ENCODE measurements at regions not wholly inside any gene's neighbourhood (a gene's known extent, or its start where the extent isn't known, plus 50 kb on each side); places are given as distances from the start of the nearest gene placed in this dataset.

- H3K4me3 ChIP-seq (ENCODE audit: low read depth, low read length): no peak overlapping the region
- DNase-seq (ENCODE audit: low read depth): no peak
- TF ChIP-seq, protein P1, sequence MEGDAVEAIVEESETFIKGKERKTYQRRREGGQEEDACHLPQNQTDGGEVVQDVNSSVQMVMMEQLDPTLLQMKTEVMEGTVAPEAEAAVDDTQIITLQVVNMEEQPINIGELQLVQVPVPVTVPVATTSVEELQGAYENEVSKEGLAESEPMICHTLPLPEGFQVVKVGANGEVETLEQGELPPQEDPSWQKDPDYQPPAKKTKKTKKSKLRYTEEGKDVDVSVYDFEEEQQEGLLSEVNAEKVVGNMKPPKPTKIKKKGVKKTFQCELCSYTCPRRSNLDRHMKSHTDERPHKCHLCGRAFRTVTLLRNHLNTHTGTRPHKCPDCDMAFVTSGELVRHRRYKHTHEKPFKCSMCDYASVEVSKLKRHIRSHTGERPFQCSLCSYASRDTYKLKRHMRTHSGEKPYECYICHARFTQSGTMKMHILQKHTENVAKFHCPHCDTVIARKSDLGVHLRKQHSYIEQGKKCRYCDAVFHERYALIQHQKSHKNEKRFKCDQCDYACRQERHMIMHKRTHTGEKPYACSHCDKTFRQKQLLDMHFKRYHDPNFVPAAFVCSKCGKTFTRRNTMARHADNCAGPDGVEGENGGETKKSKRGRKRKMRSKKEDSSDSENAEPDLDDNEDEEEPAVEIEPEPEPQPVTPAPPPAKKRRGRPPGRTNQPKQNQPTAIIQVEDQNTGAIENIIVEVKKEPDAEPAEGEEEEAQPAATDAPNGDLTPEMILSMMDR (IDR thresholded peaks at IDR 0.05; ENCODE audit: low read depth, low read length, missing control alignments): no peak
Measured at GRCh38 chr22:48096851-48097665, 1334.6 kb downstream of the TBC1D22A start.

GRCh38 chr22:48096411-48096810 lies 1334.0 kb downstream of the TBC1D22A start:
- no peak overlapping the region for H3K4me3 ChIP-seq (ENCODE audit: low read depth, low read length)
- no peak for DNase-seq (ENCODE audit: low read depth)
- TF ChIP-seq, protein P1 (IDR thresholded peaks at IDR 0.05; ENCODE audit: low read depth, low read length, missing control alignments): no peak

DNA sequence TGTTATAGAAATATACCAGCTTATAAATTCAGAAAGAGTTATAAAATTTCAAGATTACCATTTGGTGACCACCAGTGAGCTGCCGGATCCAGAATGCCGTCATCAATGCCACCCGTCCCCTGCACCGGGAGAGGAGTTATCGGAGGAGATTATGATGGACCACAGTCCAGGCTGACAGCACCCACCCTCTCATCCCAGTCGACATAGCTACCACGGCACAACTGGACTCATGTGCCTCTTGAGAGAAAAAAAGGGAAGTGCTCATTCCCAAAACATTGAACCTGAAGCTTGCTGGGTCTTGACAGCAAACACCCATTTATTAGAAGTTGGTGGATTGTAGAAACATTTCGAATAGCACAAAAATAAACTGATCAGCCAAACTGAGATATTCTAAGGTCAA lies 1331.5 kb downstream of the TBC1D22A start:
- no peak overlapping the region for H3K4me3 ChIP-seq (ENCODE audit: low read depth, low read length)
- DNase-seq (ENCODE audit: low read depth): no peak
- TF ChIP-seq, protein P1 (IDR thresholded peaks at IDR 0.05; ENCODE audit: low read depth, low read length, missing control alignments): no peak

- no peak for DNase-seq (ENCODE audit: low read depth)
- TF ChIP-seq, protein P1 (IDR thresholded peaks at IDR 0.05; ENCODE audit: low read depth, low read length, missing control alignments): no peak
- no peak overlapping the region for H3K4me3 ChIP-seq (ENCODE audit: low read depth, low read length)
Measured at GRCh38 chr22:48092866-48093265, 1330.4 kb downstream of the TBC1D22A start.

GRCh38 chr22:48091656-48092223 lies 1329.3 kb downstream of the TBC1D22A start:
- TF ChIP-seq, protein P1 (IDR thresholded peaks at IDR 0.05; ENCODE audit: low read depth, low read length, missing control alignments): no peak
- H3K4me3 ChIP-seq (ENCODE audit: low read depth, low read length): no peak overlapping the region
- no peak for DNase-seq (ENCODE audit: low read depth)

- TF ChIP-seq, protein P1 (IDR thresholded peaks at IDR 0.05; ENCODE audit: low read depth, low read length, missing control alignments): no peak
- DNase-seq (ENCODE audit: low read depth): no peak
- no peak overlapping the region for H3K4me3 ChIP-seq (ENCODE audit: low read depth, low read length)
Measured at GRCh38 chr22:48091060-48091650, 1328.7 kb downstream of the TBC1D22A start.
